ENCODE measurements at regions not wholly inside any gene's neighbourhood (a gene's known extent, or its start where the extent isn't known, plus 50 kb on each side); places are given as distances from the start of the nearest gene placed in this dataset.

DNA sequence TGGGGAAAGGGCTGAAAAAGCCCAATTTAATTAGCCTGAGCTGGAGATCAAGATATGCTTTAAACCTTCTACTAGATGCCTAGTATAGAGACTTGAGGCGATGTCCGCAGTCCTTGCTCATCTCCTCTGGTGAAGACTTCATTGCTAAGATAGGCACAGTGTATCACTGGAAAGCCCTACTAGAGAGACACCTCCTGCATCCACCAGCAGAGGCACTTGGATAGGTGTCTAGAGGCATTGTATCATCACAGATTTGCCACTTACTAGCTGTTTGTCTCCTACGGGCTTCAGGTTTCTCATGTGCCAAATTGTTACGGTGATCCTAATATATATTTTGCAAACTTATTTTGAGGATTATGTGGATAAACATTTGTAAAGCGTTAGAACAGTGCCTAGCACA lies 1048.5 kb downstream of the GALC start:
- CTCF ChIA-PET, result no interaction called here
- H3K9me3 ChIP-seq (ENCODE audit: control insufficient read depth in 1 of 2, insufficient read depth in 1 of 2, low read length in 2 of 2), result peaks cover 3 to 7% of the 10 kb centered on the region in 2 experiments
- Mint-ChIP-seq H3K27me3 (no peaks in the 10 kb centered on the region), H3K36me3 (ENCODE audit: low read depth) (no peaks in the 10 kb centered on the region), H3K4me3 (no peak overlapping the region), H3K9me3 (peaks cover 2% of the 10 kb centered on the region), H3K4me1 (ENCODE audit: low read depth) (no peaks in the 10 kb centered on the region), H3K27ac (no peak overlapping the region)
- H3K36me3 ChIP-seq (ENCODE audit: insufficient read depth, low read length), result no peaks in the 10 kb centered on the region
- no peaks in the 10 kb centered on the region for H3K4me1 ChIP-seq (ENCODE audit: insufficient read depth, low read length)
- POLR2A ChIA-PET, result no interaction called here
- H3K27me3 ChIP-seq (ENCODE audit: control insufficient read depth in 1 of 2, insufficient read depth in 2 of 2, low read length in 2 of 2), result no peaks in the 10 kb centered on the region
- no peak overlapping the region for H3K27ac ChIP-seq (ENCODE audit: low read depth in 1 of 2, low read length in 2 of 2)
- H3K4me3 ChIP-seq (ENCODE audit: low read length), result no peak overlapping the region
- intact Hi-C loops (cut with DNase I, micrococcal nuclease), result no loop called here
- no peak for ATAC-seq (ENCODE audit: poor library complexity)
- TF ChIP-seq, protein P1, sequence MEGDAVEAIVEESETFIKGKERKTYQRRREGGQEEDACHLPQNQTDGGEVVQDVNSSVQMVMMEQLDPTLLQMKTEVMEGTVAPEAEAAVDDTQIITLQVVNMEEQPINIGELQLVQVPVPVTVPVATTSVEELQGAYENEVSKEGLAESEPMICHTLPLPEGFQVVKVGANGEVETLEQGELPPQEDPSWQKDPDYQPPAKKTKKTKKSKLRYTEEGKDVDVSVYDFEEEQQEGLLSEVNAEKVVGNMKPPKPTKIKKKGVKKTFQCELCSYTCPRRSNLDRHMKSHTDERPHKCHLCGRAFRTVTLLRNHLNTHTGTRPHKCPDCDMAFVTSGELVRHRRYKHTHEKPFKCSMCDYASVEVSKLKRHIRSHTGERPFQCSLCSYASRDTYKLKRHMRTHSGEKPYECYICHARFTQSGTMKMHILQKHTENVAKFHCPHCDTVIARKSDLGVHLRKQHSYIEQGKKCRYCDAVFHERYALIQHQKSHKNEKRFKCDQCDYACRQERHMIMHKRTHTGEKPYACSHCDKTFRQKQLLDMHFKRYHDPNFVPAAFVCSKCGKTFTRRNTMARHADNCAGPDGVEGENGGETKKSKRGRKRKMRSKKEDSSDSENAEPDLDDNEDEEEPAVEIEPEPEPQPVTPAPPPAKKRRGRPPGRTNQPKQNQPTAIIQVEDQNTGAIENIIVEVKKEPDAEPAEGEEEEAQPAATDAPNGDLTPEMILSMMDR (IDR thresholded peaks at IDR 0.05), result no peak
- DNase-seq, result no peak

DNA sequence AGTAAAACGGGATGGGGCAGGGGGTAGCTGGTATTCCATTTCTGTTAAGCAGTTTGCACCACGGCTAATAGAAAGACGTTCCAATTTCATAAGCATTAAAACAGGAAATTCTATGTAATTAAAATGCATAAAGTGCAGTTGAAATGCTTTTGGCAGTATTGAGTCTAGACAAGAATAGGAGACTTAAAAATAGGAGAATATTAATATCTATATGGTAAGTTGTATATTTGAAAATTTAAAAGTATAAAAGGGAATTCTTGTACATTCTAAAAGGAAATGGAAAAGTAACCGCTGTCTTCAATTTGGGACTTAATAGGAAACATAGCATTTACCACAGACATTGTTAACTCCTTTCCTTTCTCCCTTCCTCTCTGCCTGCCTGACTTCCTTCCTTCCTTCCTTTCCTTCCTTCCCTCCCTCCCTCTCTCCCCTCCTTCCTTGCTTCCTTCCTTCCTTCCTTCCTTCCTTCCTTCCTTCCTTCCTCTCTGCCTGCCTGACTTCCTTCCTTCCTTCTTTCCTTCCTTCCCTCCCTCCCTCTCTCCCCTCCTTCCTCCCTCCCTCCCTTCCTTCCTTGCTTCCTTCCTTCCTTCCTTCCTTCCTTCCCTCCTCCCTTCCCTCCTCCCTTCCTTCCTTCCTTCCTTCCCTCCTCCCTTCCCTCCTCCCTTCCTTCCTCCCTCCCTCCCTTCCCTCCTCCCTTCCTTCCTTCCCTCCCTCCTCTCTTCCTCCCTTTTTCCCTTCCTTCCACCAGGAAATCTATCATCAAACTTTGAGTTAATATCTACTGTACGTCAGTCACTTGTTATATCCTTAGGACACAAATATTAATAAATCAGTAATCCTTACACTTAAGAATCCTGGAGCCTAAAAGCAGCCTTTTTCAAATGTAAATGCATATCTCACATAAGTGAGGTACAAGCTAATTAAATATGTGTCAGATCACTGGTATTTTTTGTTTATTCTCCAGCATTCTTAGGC lies 1049.3 kb downstream of the GALC start:
- Mint-ChIP-seq H3K9me3 (peaks cover 5% of the 10 kb centered on the region), H3K27ac (no peak overlapping the region), H3K27me3 (no peaks in the 10 kb centered on the region), H3K36me3 (ENCODE audit: low read depth) (no peaks in the 10 kb centered on the region), H3K4me3 (no peak overlapping the region), H3K4me1 (ENCODE audit: low read depth) (no peaks in the 10 kb centered on the region)
- Histone ChIP-seq H3K4me1 (ENCODE audit: insufficient read depth, low read length) (no peaks in the 10 kb centered on the region), H3K36me3 (ENCODE audit: insufficient read depth, low read length) (no peaks in the 10 kb centered on the region), H3K9me3 (ENCODE audit: control insufficient read depth in 1 of 2, insufficient read depth in 1 of 2, low read length in 2 of 2) (peaks cover 3 to 11% of the 10 kb centered on the region in 2 experiments), H3K27ac (ENCODE audit: low read depth in 1 of 2, low read length in 2 of 2) (no peak overlapping the region), H3K27me3 (ENCODE audit: control insufficient read depth in 1 of 2, insufficient read depth in 2 of 2, low read length in 2 of 2) (no peaks in the 10 kb centered on the region), H3K4me3 (ENCODE audit: low read length) (no peak overlapping the region)
- TF ChIP-seq, protein P1 (IDR thresholded peaks at IDR 0.05), result no peak
- ChIA-PET POLR2A (no interaction called here), CTCF (no interaction called here)
- no peak for DNase-seq
- no peak for ATAC-seq (ENCODE audit: poor library complexity)
- intact Hi-C loops (cut with DNase I, micrococcal nuclease), result no loop called here

DNA sequence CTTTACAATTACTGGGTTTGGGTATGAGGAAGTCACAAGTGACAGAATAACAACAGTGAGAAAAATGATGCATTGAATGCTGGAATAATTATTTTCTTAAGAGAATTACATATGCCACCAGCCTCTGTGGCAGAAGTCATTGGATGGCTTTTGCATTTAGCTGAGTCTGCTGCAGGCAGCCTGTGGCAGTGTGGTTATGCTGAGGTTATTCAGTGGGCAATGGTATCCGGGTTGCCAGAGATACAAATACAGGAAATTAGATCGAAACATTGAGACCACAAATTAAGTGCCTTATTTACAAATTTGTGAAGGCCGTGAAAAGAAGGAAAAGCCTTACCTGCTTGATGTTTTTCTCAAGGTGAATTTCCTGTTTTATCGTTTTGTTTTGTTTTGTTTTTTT lies 1050.0 kb downstream of the GALC start:
- ChIA-PET POLR2A (no interaction called here), CTCF (no interaction called here)
- TF ChIP-seq, protein P1 (IDR thresholded peaks at IDR 0.05), result no peak
- Histone ChIP-seq H3K27me3 (ENCODE audit: control insufficient read depth in 1 of 2, insufficient read depth in 2 of 2, low read length in 2 of 2) (no peaks in the 10 kb centered on the region), H3K9me3 (ENCODE audit: control insufficient read depth in 1 of 2, insufficient read depth in 1 of 2, low read length in 2 of 2) (peaks cover 3 to 11% of the 10 kb centered on the region in 2 experiments), H3K27ac (ENCODE audit: low read depth in 1 of 2, low read length in 2 of 2) (no peak overlapping the region), H3K36me3 (ENCODE audit: insufficient read depth, low read length) (no peaks in the 10 kb centered on the region), H3K4me1 (ENCODE audit: insufficient read depth, low read length) (no peaks in the 10 kb centered on the region), H3K4me3 (ENCODE audit: low read length) (no peak overlapping the region)
- intact Hi-C loops (cut with DNase I, micrococcal nuclease), result no loop called here
- ATAC-seq (ENCODE audit: poor library complexity) (no peak), DNase-seq (no peak)
- Mint-ChIP-seq H3K27ac (no peak overlapping the region), H3K4me1 (ENCODE audit: low read depth) (no peaks in the 10 kb centered on the region), H3K9me3 (peaks cover 9% of the 10 kb centered on the region), H3K27me3 (no peaks in the 10 kb centered on the region), H3K36me3 (ENCODE audit: low read depth) (no peaks in the 10 kb centered on the region), H3K4me3 (no peak overlapping the region)
